ENCODE measurements at regions not wholly inside any gene's neighbourhood (a gene's known extent, or its start where the extent isn't known, plus 50 kb on each side); places are given as distances from the start of the nearest gene placed in this dataset.
"Not testable (repeated sequence)": the region's sequence is repeated elsewhere in the genome, so short reads cannot be mapped to it uniquely, and the experiment has no call there.

- no peak for DNase-seq
Observed at GRCh38 chr4:11894221-11894620, 465.5 kb upstream of the HS3ST1 start.

- no peak for DNase-seq
Observed at GRCh38 chr4:11889099-11889498, 460.4 kb upstream of the HS3ST1 start.

- DNase-seq = no peak
Observed at GRCh38 chr4:11881947-11882346, 453.3 kb upstream of the HS3ST1 start.

- DNase-seq = no peak
Observed at GRCh38 chr4:11881364-11881763, 452.7 kb upstream of the HS3ST1 start.

GRCh38 chr4:11878241-11878640 lies 449.5 kb upstream of the HS3ST1 start:
- DNase-seq = no peak

GRCh38 chr4:11876104-11876503 lies 447.4 kb upstream of the HS3ST1 start:
- DNase-seq = no peak

GRCh38 chr4:11869191-11869870 lies 440.6 kb upstream of the HS3ST1 start:
- DNase-seq = no peak

- no peak for DNase-seq
Observed at GRCh38 chr4:11866391-11866790, 437.7 kb upstream of the HS3ST1 start.

- no peak for DNase-seq
Observed at GRCh38 chr4:11860996-11861395, 432.3 kb upstream of the HS3ST1 start.

- DNase-seq = no peak
Observed at GRCh38 chr4:11857881-11858280, 429.2 kb upstream of the HS3ST1 start.

GRCh38 chr4:11847167-11847566 lies 418.5 kb upstream of the HS3ST1 start:
- no peak for DNase-seq

GRCh38 chr4:11843927-11844326 lies 415.2 kb upstream of the HS3ST1 start:
- no peak for DNase-seq

GRCh38 chr4:11843340-11843739 lies 414.6 kb upstream of the HS3ST1 start:
- no peak for DNase-seq

GRCh38 chr4:11842620-11843263 lies 414.0 kb upstream of the HS3ST1 start:
- DNase-seq = no peak

GRCh38 chr4:11839889-11840288 lies 411.2 kb upstream of the HS3ST1 start:
- DNase-seq = no peak

GRCh38 chr4:11831739-11832138 lies 403.0 kb upstream of the HS3ST1 start:
- no peak for DNase-seq

- no peak for DNase-seq
Observed at GRCh38 chr4:11824566-11824965, 395.9 kb upstream of the HS3ST1 start.

- DNase-seq = no peak
Observed at GRCh38 chr4:11821772-11822430, 393.2 kb upstream of the HS3ST1 start.

- DNase-seq = no peak
Observed at GRCh38 chr4:11817088-11817487, 388.4 kb upstream of the HS3ST1 start.

- DNase-seq = no peak
Observed at GRCh38 chr4:11814758-11815157, 386.1 kb upstream of the HS3ST1 start.

- DNase-seq = no peak
Observed at GRCh38 chr4:11813951-11814446, 385.3 kb upstream of the HS3ST1 start.

GRCh38 chr4:11811521-11811920 lies 382.8 kb upstream of the HS3ST1 start:
- DNase-seq = not testable (repeated sequence)

- no peak for DNase-seq
Observed at GRCh38 chr4:11805842-11806241, 377.1 kb upstream of the HS3ST1 start.
